GM10248 (cell line): ENCODE measurements at regions not wholly inside any gene's neighbourhood (a gene's known extent, or its start where the extent isn't known, plus 50 kb on each side); places are given as distances from the start of the nearest gene placed in this dataset.

ENCODE experiments used
- CTCF ChIA-PET: fragments of 300-600 bp; sonication (Branson Sonifier 250); formaldehyde crosslinking; extraction: SDS; loops from one replicate; lab custom pipeline; 2021; ENCODE audit warnings: antibody characterized with exemption; lab: Yijun Ruan, JAX
- POLR2A ChIA-PET: fragments of 350-650 bp; sonication (Branson Sonifier 250); formaldehyde crosslinking; extraction: SDS; loops from one replicate; lab custom pipeline; 2020; ENCODE audit warnings: antibody characterized with exemption; lab: Yijun Ruan, JAX
- DNase-seq: peaks from one replicate; pipeline ENCODE4 v3.0.0; 2012; ENCODE audit errors: extremely low spot score
- CTCF ChIP-seq: IDR thresholded peaks from 2 replicates; pipeline ENCODE4 v1.5.1; 2012; ENCODE audit warnings: mild to moderate bottlenecking, low read depth; ENCODE audit errors: extremely low read depth, missing control alignments, control extremely low read depth

- DNase-seq: no peak
- TF ChIP-seq CTCF: no peak
- CTCF ChIA-PET: interaction anchor here (1.0 kb wide), 1 partner anchor 41 kb away, joined by 4 read pairs; no protein-coding TSS in a partner anchor
- POLR2A ChIA-PET: no interaction called here
Measured at GRCh38 chr15:38042707-38043445, 108.4 kb downstream of the TMCO5A start.

- ChIA-PET CTCF (interaction anchor here (0.8 to 2.2 kb wide), 5 partner anchors 11 to 32 kb away, joined by 3 to 6 read pairs (median 3); no protein-coding TSS in a partner anchor), POLR2A (no interaction called here)
- DNase-seq: no peak
- no peak for TF ChIP-seq CTCF
Measured at GRCh38 chr15:38046257-38047051, 112.0 kb downstream of the TMCO5A start.

GRCh38 chr15:38048001-38048455, 113.6 kb downstream of the TMCO5A start:
- CTCF ChIA-PET: interaction anchor here (2.2 kb wide), 1 partner anchor 15 kb away, joined by 6 read pairs; no protein-coding TSS in a partner anchor
- no peak for DNase-seq
- POLR2A ChIA-PET: no interaction called here
- no peak for TF ChIP-seq CTCF

GRCh38 chr15:38049891-38050290, 115.5 kb downstream of the TMCO5A start:
- no peak for TF ChIP-seq CTCF
- POLR2A ChIA-PET: no interaction called here
- no peak for DNase-seq
- CTCF ChIA-PET: interaction anchor here (1.0 to 1.1 kb wide), 2 partner anchors 8 to 57 kb away, joined by 3 read pairs; no protein-coding TSS in a partner anchor

GRCh38 chr15:38050529-38051448, 116.3 kb downstream of the TMCO5A start:
- no peak for DNase-seq
- ChIA-PET POLR2A (no interaction called here), CTCF (interaction anchor here (0.7 to 1.1 kb wide), 3 partner anchors 9 to 56 kb away, joined by 3 read pairs; no protein-coding TSS in a partner anchor)
- TF ChIP-seq CTCF: no peak
